Left kidney (tissue), 1 donor: ENCODE measurements at regions not wholly inside any gene's neighbourhood (a gene's known extent, or its start where the extent isn't known, plus 50 kb on each side); places are given as distances from the start of the nearest gene placed in this dataset.
A peak's percentile ranks its signal among the peaks of the same experiment; 100 is the strongest.
"Not testable (repeated sequence)": the region's sequence is repeated elsewhere in the genome, so short reads cannot be mapped to it uniquely, and the experiment has no call there.

Experiments used
- DNase-seq: peaks from one replicate; pipeline ENCODE4 v3.0.0-alpha.2; 2013

DNA sequence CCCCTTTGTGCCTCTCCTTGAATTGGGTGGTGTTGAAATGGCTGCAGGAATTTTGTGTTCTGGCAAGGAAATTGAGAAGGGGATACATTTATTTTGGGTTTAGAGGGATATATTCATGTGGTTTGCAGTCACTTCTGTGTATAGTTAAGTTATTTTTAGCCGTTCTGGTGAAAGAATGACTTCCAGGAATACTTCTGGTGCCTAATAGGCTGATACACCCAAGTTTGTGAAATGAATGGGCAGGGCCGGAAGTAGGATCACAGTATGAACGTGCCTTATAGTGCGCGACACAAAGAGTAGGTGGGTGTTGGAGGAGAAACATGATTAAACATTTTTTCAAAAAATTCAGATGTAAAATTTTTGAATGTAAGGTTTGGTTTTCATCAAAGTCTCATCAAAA lies 168.6 kb upstream of the ATP5MC3 start:
- DNase-seq = no peak

DNA sequence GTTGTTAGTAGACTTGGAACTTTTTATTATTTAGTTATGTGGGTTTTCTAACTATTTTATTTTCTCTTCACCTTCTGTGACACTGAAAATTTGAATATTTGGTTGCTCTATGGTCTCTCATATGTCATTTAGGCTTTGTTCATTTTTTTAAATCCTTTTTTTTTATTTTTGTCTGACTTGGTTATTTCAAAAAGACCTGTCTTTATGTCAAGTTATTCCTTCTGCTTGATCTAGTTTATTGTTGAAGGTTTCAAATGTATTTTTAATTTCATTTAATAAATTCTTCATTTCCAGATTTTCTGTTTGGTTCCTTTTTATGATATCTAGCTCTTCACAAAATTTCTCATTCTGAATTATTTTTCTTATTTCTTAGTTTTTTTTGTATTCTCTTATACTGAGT lies 160.6 kb upstream of the ATP5MC3 start:
- DNase-seq = no peak

DNA sequence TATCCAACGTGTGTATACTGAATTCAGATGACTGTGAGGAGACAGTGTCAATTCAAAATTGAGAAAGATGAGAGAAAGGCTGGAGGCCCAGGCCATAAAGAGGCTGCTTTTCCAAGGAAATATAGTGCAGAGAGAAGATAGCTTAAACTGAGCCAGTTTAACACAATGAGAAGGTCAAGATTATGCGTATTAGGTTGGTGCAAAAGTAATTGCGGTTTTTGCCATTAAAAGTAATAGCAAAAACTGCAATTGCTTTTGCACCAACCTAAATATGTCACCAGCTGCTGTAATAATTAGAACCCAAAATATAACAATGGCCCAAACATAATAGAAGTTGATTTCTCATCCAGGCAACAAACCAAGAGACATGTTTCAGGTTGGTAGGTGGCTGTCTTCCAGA lies 148.7 kb upstream of the ATP5MC3 start:
- DNase-seq = no peak

DNA sequence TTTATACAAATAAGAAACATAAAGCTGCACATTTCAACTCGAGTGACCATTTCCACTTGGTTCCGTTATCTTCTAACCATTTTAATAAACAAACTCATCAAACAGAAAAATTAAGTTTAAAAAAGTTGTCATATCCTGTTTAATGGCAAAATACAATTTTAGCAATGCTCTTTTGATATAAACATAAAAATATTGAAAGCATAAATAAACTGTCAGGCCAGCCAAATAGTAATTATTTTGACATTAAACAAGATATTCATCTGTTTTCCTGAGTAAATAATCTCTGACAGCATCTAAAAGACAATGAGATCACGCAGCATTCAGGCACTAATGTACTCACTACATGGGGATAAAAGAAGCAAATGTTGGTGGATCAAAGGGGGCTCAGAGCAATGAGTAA lies 145.3 kb upstream of the ATP5MC3 start:
- DNase-seq = no peak

DNA sequence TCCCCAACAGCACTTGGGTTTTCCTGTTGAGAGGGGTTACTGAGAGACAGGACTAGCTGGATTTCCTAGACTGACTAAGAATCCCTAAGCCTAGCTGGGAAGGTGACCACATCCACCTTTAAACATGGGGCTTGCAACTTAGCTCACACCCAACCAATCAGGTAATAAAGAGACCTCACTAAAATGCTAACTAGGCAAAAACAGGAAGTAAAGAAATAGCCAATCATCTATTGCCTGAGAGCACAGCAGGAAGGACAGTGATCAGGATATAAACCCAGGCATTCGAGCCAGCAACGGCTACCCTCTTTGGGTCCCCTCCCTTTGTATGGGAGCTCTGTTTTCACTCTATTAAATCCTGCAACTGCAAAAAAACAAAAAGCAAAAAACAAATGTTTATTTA lies 144.7 kb upstream of the ATP5MC3 start:
- DNase-seq = not testable (repeated sequence)

DNA sequence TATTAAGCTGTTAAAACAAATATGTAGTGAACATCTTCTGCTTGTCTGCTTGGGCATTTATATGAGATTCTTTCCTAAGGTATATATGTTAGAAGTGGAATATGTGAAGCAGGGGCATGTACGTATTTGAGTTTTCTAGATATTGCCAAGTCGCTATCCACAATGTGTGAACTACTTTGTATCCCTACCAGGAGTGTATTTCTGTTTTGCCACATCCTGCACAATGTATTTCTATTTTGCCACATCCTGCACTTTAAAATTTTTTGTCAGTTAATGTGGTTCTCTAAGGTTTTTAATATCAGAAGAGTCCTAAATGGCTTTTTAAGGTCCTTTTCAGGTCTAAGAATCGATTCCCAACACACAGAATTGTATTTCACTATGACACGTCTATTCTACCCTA lies 141.7 kb upstream of the ATP5MC3 start:
- no peak for DNase-seq

DNA sequence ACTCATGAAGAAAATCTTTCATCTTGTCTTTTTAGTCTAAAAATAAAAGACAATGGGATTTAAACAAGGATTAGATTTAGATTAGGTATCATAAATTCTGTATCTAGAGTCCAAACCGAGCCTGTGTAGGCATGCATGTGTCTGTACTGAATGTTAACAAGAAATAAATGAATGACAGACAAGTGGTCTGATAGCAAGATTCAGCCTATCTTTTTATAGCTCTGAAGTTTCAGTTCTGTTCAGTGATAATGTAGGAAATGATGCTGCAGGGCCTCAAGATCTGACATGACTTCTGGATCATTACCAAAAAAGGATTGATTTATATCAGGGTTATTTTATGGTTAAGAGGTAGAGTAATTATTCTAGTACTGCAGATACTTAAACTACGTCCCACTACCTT lies 137.0 kb upstream of the ATP5MC3 start:
- no peak for DNase-seq

DNA sequence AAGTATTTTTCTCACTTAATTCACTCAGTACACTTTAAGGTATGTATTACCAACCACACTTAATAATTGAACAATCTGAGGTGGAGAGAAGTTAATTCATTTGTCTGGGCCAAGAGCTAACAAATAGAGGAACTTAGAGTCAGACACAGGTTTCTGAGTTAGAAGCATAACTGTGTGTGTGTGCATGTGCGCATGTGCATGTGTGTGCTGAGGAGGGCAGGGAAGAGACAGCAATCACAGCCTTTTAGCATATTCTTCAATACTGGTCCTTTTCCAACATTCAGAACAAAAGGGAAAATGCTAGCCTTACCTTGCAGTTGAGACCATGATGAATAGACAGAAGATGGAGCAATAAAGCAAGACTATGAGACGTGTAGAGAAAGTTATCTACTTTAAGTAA lies 136.2 kb upstream of the ATP5MC3 start:
- no peak for DNase-seq

DNA sequence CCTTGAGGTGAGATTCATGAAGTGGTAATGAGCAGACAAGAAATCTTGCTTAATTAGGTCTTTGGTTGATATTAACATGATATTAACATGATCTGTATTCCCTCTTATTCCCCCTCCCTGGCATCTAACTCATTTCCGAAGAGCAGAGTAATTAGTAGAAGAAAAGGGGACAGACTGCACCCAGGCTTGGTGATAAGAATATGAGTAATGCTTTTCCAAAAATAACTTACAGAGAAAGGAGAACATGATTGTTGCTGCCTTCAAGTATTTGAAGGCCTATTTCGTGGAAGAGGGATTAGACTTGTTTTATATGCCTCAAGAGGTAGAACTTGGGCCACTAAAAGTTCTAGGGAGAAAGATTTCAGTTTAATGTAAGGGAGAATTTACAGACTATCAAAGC lies 130.6 kb upstream of the ATP5MC3 start:
- DNase-seq = no peak

DNA sequence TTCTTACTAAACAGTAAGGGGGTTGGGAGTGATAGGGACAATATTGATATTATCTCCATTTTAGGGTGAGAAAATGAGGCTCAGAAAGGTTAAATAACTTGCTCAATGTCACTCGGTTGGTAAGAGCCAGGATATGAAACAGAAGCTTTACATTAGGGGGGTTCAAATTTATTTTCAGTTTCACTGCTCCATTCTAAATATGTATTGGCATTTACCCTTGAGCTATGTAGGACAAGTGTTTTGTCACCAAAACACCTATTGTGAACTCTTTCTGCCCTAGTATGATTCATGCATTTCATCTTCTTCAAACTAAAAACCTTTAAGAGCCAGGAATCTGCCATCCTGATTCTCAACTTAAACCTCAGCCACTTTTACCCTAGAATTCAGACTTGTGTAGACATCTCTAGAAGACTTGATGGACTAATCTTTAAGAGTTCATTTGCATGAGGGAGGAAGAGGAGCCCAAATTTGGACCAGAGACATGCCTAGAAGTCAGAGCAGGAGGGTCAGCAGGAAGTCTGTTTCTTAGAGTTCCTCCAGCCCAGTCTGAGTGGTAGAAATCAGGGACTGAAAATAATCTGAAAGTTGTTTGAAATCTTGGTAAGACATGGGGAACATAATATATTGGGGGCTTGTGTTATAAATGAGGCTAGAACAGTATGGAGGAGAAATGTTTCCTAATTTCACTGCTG lies 129.4 kb upstream of the ATP5MC3 start:
- DNase-seq = no peak

DNA sequence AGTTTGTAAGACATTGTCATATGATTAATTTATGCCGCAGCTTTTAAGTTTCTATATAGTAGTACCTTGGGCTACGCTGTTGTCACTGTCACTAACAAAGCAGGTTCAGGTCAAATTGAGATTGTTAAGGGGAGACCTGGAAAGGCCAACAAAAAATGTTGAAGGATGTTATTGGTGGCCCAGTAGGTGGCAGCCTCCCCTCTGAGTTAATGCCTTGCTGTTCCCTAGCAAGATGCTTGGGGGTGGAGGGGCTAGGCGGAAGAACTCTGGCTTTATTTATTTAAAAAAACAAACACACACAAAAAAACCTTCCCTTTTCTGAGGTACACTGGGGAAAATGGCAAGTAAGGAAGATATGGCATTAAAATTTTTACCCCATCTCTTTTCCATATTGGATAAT lies 128.3 kb upstream of the ATP5MC3 start:
- no peak for DNase-seq

DNA sequence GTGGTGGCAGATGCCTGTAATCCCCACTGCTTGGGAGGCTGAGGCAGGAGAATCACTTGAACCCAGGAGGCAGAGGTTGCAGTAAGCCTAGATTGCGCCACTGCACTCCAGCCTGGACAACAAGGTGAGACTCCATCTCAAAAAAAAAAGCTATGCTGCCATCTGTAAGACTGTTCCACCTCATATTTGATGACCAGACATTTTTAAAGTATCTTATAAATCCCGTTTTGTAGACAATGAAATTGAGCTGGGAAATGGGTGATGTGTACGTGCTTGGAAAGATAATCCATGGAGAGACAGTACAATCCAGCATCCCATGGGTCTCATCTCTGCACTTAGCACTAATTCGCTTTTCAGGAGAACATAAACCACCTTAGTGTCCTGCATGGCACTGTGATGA lies 126.5 kb upstream of the ATP5MC3 start:
- DNase-seq = no peak

DNA sequence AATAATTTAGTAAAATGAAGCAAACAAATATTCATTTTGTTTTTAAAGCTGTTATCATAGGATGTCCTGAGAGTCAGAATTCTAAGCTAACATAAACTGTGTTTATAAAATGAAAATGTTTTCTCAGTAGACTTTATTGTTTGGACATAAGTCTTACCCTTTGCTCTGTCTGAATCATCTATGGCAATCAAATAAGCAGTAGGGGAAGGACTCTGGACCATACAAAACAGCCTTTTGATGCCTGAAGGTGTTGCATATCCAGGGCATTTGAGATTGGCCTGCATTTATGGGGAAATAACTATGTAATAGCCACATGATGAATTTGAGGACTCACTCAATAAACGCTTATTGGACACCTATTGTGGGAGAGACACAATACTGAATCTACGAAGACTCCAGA lies 123.0 kb upstream of the ATP5MC3 start:
- DNase-seq = no peak

DNA sequence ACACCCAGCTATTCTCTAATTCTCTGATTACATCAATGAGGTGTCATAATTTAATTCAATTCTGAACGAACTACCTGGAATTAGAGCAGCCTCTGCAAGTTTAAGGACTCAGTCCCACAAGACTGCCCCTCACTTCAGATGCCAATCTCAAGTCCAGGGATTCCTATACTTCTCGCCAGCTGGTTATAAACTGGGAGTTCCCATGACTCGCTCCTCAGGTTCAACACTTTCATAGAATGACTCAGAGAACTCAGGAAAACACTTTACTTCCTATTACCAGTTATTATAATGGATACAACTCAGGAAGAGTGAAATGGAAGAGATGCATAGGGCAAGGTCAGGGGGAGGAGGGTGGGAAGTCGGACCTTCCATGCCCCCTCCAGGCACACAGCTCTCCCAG lies 112.3 kb upstream of the ATP5MC3 start:
- DNase-seq = no peak

DNA sequence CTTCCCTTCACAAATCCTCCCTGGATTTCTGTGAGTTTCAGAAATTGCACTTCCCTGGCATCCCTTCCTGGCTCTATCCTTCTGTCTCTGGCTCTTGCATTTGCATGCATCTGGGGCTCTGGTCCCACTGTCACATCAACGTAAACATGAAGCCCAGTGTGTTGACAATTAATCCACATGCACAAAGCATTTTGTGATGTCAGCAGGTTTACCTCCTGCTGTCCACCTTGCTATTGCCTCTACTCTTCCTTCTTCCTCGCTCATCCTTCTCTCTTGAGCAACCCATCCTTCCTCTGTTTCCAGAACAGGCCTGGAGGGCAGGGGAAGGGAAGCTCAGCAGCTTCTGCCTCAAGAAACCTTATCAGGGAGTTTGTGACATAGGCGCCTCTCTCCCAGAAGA lies 111.7 kb upstream of the ATP5MC3 start:
- no peak for DNase-seq

DNA sequence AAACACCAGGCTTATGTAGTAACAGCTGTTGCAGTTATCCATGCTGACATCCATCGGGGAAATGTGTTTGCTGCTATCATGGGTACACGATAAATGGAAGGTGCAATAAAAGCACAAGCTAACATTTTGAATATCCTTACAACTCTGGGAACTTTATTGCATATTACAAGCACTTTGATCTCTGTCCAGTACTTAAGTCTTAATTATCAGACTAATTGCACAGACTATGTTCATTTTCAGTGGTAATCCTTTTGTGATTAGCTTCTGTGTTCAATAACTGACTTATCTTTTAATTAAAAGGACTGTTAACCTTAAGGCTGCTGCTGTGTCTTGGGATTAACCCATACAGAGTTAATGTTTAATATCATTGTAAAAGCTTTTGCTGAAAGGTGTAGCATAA lies 101.4 kb upstream of the ATP5MC3 start:
- no peak for DNase-seq

DNA sequence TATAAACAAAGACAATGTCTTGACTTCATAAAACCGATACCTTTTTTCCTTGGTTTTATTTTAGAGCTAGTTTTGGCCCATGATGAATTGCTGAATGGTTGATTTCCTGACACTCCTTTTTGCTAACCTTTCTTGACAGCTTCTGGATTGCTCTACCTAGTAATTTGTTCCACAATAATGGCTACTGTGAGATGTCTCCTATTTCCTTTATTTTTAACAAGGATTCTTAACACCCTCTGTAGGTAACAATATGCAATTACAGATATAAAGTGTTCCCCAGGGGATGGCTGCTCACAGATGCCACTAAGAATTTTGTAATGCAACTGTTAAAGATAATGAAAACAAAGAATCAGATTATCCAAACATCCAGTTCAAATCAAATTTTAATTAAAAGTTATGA lies 100.8 kb upstream of the ATP5MC3 start:
- peak; percentile 39 for DNase-seq

DNA sequence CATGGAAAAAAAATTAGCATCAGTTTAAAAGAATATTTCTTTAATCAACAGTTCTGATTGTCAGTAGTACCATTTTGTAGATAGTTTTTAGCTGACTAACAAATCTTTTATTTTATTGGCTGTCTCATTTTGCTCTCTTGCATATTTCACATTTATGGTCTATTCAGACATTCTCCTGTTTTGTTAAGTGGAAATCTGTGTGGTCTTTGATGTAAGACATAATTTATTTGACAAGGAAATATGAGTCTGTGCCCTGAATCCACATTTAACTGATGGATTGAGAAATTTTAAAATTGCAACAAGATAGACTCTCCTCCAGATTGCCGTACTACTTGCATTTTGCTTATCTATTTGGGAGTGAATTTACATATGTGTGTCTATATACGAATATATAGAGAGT lies 96.3 kb upstream of the ATP5MC3 start:
- peak; percentile 24 for DNase-seq

DNA sequence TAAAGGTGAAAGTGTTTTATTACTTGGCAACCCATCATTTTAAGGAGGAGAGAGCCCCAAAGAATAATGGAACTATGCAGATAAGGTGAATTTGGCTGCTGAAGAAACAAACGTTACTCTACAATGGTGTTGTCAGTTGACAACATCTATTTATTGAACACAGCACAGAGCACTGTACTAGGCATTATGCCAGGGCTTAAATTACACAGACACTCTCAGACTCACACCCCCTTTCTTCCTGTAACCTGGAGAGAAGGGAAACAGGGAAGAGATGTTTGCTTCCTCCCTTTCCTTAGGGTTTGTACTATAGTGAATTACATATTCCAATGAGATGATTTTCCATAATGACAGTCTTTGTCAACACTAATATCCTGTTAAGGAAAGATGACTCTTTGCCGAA lies 94.0 kb upstream of the ATP5MC3 start:
- DNase-seq = no peak

DNA sequence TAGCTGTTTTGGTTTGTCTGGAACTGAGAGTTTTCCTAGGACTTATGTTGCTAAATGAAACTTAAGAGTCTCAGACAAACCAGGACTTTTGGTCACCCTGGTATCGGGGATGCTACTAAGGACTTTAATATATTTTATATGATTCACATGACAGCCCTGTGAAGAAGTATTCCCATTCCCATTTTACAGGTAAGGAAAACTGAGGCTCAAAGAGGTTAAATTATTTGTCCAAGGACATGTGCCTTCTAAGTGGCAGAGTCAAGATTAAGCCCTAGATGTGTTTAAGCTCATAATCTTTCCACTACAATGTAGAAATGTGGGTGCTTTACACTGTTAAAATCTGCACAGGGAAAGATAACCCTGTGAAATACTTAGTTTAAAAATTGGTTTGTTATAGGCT lies 77.7 kb upstream of the ATP5MC3 start:
- DNase-seq = no peak

DNA sequence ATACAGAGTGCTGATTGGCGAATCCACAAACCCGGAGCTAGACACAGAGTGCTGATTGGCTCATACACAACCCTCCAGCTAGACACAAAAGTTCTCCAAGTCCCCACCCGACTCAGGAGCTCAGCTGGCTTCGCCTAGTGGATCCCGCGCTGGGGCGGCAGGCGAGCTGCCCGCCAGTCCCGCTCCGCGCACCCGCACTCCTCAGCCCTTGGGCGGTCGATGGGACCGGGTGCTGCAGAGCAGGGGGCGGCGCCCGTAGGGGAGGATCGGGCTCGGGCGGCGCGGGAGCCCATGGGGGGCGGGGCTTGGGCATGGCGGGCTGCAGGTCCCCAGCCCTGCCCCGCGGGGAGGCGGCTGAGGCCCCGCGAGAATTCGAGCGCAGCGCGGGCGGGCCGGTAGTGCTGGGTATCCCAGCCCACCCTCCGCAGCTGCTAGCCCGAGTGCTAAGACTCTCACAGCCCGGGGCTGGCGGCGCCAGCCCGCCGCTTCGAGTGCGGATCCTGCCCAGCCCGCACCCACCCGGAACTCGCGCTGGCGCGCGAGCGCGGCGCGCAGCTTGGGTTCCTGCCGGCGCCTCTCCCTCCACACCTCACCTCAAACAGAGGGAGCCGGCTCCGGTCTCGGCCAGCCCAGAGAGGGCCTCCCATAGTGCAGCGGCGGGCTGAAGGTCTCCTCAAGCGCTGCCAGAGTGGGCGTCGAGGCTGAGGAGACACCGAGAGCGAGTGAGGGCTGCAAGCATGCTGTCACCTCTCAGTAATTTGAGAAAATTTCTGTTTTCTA lies 75.5 kb upstream of the ATP5MC3 start:
- DNase-seq = no peak

DNA sequence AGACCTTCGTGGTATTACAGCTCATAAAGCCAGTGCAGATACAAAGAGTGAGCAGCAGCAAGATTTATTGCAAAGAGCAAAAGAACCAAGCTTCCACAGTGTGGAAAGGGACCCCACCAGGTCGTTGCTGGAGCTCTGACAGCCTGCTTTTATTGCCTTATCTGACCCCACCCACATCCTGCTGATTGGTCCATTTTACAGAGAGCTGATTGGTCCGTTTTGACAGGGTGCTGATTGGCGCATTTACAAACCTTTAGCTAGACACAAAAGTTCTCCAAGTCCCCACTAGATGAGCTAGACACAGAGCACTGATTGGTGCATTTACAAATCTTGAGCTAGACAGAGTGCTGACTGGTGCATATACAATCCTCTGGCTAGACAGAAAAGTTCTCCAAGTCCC lies 74.9 kb upstream of the ATP5MC3 start:
- DNase-seq = not testable (repeated sequence)

DNA sequence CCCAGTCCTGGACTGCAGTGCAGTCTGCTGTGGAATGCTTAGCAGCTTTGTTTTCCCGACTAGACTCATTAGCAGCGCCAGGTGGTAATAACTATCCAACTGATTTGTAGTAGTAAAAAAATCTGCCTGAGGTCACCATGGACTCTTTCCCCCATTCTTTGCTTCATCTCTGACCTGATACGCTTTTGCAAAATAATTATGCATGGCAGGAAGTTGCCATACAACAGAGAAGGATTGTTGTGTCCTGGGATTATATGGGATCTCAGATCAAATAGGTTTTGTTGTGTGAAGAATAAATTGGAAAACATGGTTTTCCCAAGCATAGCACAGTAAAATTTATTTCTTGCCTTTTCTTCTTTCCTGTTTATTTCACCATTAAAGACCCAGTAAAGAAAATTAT lies 72.4 kb upstream of the ATP5MC3 start:
- DNase-seq = no peak

DNA sequence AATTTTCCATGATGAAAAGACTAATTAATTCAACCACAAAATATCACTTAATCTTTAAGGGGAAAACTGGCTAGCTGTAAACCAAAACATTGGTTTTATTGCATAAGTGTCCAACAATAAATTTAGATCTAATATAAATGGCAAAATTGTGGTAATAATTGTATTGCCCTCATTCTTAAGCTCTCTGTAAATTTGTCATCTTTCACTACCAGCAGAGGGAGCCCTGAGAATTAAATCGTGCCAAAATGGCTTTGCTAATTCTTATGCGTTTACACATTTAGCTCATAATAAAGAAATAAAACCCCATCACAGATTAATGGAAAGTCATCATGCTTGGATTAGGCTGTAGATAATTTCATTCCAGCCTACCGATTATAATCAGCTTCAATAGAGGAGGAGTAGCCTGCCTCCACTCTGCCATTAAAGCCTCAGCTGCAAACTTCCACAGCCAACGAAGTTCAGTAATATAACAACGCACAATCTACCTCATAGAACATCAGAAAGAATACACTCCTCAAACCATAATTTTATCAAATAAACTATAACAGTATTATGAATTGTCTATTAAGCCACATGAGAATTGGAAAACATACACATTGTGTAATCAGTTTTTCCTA lies 70.0 kb upstream of the ATP5MC3 start:
- DNase-seq = peak; percentile 55
